ENCODE measurements at regions not wholly inside any gene's neighbourhood (a gene's known extent, or its start where the extent isn't known, plus 50 kb on each side); places are given as distances from the start of the nearest gene placed in this dataset.

DNA sequence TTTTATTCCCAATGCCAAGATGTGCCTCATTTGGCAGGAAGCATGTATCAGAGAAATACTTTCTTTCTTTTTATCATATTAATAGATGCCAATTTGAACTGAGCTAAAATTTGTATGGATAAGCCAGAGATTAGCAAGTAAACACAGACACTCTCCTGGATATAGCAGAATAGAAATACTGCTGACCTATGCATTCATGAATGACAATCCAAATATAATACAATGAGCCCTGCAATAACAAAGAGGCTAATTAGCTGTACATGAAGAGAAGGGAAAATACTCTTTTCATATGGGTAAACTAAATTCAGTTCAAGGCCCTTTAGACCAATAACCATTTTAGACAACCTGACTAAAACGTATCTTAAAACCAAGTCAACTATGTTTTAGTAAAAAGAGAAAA lies 388.1 kb upstream of the NR5A2 start:
- Histone ChIP-seq H3K27me3 (ENCODE audit: insufficient read depth, poor library complexity, severe bottlenecking) (no peaks in the 10 kb centered on the region), H3K27ac (replicated peaks) (no peak overlapping the region), H3K4me3 (replicated peaks; ENCODE audit: insufficient read depth, low read length) (no peak overlapping the region)
- DNase-seq (ENCODE audit: low read depth in 1 of 2, low spot score in 1 of 2) = no peak
- TF ChIP-seq POLR2AphosphoS5 (IDR thresholded peaks at IDR 0.05; ENCODE audit: low read depth) = no peak
- TF ChIP-seq, protein P1, sequence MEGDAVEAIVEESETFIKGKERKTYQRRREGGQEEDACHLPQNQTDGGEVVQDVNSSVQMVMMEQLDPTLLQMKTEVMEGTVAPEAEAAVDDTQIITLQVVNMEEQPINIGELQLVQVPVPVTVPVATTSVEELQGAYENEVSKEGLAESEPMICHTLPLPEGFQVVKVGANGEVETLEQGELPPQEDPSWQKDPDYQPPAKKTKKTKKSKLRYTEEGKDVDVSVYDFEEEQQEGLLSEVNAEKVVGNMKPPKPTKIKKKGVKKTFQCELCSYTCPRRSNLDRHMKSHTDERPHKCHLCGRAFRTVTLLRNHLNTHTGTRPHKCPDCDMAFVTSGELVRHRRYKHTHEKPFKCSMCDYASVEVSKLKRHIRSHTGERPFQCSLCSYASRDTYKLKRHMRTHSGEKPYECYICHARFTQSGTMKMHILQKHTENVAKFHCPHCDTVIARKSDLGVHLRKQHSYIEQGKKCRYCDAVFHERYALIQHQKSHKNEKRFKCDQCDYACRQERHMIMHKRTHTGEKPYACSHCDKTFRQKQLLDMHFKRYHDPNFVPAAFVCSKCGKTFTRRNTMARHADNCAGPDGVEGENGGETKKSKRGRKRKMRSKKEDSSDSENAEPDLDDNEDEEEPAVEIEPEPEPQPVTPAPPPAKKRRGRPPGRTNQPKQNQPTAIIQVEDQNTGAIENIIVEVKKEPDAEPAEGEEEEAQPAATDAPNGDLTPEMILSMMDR (IDR thresholded peaks at IDR 0.05; ENCODE audit: insufficient read depth, low read length) = no peak
- TF ChIP-seq, protein P2, sequence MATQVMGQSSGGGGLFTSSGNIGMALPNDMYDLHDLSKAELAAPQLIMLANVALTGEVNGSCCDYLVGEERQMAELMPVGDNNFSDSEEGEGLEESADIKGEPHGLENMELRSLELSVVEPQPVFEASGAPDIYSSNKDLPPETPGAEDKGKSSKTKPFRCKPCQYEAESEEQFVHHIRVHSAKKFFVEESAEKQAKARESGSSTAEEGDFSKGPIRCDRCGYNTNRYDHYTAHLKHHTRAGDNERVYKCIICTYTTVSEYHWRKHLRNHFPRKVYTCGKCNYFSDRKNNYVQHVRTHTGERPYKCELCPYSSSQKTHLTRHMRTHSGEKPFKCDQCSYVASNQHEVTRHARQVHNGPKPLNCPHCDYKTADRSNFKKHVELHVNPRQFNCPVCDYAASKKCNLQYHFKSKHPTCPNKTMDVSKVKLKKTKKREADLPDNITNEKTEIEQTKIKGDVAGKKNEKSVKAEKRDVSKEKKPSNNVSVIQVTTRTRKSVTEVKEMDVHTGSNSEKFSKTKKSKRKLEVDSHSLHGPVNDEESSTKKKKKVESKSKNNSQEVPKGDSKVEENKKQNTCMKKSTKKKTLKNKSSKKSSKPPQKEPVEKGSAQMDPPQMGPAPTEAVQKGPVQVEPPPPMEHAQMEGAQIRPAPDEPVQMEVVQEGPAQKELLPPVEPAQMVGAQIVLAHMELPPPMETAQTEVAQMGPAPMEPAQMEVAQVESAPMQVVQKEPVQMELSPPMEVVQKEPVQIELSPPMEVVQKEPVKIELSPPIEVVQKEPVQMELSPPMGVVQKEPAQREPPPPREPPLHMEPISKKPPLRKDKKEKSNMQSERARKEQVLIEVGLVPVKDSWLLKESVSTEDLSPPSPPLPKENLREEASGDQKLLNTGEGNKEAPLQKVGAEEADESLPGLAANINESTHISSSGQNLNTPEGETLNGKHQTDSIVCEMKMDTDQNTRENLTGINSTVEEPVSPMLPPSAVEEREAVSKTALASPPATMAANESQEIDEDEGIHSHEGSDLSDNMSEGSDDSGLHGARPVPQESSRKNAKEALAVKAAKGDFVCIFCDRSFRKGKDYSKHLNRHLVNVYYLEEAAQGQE (IDR thresholded peaks at IDR 0.05; ENCODE audit: insufficient replicate concordance, low read depth) = no peak
- TF ChIP-seq SPI1 (IDR thresholded peaks at IDR 0.05; ENCODE audit: borderline replicate concordance, low read depth) = no peak
- TF ChIP-seq GABPA (IDR thresholded peaks at IDR 0.05; ENCODE audit: low read depth) = no peak

DNA sequence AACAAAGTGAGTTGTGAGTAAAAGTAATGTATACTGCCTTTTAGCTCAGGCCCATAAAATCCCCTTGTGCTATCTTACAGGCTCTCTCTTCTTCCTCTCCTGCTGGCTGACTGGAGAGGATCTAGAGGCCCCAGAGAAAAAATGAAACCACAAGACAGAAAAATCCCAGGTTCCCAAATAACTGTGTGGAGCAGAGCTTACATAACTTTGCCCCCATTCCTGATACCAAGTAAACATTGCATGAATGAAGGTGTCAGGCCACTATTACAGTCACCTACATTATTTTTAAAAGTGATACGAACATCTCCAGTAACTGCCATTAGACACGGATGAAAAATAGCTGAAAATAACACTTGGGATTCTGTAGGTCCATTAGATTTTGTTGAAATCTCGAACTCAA lies 386.0 kb upstream of the NR5A2 start:
- Histone ChIP-seq H3K4me3 (replicated peaks; ENCODE audit: insufficient read depth, low read length) (no peak overlapping the region), H3K27ac (replicated peaks) (no peak overlapping the region), H3K27me3 (ENCODE audit: insufficient read depth, poor library complexity, severe bottlenecking) (no peaks in the 10 kb centered on the region)
- DNase-seq (ENCODE audit: low read depth in 1 of 2, low spot score in 1 of 2) = no peak
- TF ChIP-seq SPI1 (IDR thresholded peaks at IDR 0.05; ENCODE audit: borderline replicate concordance, low read depth) (no peak), GABPA (IDR thresholded peaks at IDR 0.05; ENCODE audit: low read depth) (no peak), POLR2AphosphoS5 (IDR thresholded peaks at IDR 0.05; ENCODE audit: low read depth) (no peak)
- TF ChIP-seq, protein P1 (IDR thresholded peaks at IDR 0.05; ENCODE audit: insufficient read depth, low read length) = no peak
- TF ChIP-seq, protein P2 (IDR thresholded peaks at IDR 0.05; ENCODE audit: insufficient replicate concordance, low read depth) = no peak

DNA sequence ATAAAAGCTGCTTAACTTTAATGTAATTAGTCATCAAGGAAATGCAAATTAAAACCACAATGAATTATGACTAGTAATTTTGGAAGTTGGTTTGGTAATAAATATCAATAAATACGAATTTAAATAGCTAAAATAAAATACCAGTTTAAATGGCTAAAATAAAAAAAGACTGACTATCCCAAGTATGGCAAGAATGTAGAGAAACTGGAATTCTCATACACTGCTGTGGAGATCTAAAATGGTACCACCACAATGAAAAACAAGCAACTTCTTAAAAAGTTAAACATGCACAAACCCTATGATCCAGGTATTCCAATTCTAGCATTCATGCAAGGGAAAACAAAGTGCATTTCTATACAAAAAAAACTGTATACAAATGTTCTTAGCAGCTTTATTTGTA lies 382.6 kb upstream of the NR5A2 start:
- no peak for TF ChIP-seq SPI1 (IDR thresholded peaks at IDR 0.05; ENCODE audit: borderline replicate concordance, low read depth)

DNA sequence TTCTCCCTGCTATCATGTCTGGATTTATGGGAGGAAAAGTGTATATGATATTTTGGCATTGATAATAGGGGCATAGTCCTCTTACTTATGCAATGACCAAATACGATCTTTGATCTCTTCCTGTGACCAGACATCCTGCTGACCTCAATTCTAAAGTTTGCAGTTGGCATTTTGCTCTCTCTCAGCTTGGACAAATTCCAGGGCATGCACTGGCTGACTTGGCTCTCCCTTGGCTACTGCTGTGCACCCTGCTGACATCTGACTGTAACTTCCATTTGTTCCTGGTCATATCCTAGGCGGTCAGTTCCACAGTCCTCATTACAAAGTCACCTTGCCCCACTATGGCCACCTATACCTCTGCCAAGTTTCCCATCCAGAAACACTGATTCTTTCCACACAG lies 380.7 kb upstream of the NR5A2 start:
- H3K27me3 ChIP-seq (ENCODE audit: insufficient read depth, poor library complexity, severe bottlenecking) = no peaks in the 10 kb centered on the region
- H3K27ac ChIP-seq (replicated peaks) = no peak overlapping the region
- H3K4me3 ChIP-seq (replicated peaks; ENCODE audit: insufficient read depth, low read length) = no peak overlapping the region
- TF ChIP-seq POLR2AphosphoS5 (IDR thresholded peaks at IDR 0.05; ENCODE audit: low read depth) = no peak
- no peak for TF ChIP-seq GABPA (IDR thresholded peaks at IDR 0.05; ENCODE audit: low read depth)
- TF ChIP-seq, protein P2 (IDR thresholded peaks at IDR 0.05; ENCODE audit: insufficient replicate concordance, low read depth) = no peak
- TF ChIP-seq, protein P1 (IDR thresholded peaks at IDR 0.05; ENCODE audit: insufficient read depth, low read length) = no peak
- TF ChIP-seq SPI1 (IDR thresholded peaks at IDR 0.05; ENCODE audit: borderline replicate concordance, low read depth) = no peak
- DNase-seq (ENCODE audit: low read depth in 1 of 2, low spot score in 1 of 2) = no peak

More for the DNA sequence above, 382.6 kb upstream of the NR5A2 start:
- no peaks in the 10 kb centered on the region for H3K27me3 ChIP-seq (ENCODE audit: insufficient read depth, poor library complexity, severe bottlenecking)
- no peak for DNase-seq (ENCODE audit: low read depth in 1 of 2, low spot score in 1 of 2)
- no peak overlapping the region for H3K27ac ChIP-seq (replicated peaks)
- no peak overlapping the region for H3K4me3 ChIP-seq (replicated peaks; ENCODE audit: insufficient read depth, low read length)

All from HL-60 (cell line).